ENCODE measurements at regions not wholly inside any gene's neighbourhood (a gene's known extent, or its start where the extent isn't known, plus 50 kb on each side); places are given as distances from the start of the nearest gene placed in this dataset.

DNA sequence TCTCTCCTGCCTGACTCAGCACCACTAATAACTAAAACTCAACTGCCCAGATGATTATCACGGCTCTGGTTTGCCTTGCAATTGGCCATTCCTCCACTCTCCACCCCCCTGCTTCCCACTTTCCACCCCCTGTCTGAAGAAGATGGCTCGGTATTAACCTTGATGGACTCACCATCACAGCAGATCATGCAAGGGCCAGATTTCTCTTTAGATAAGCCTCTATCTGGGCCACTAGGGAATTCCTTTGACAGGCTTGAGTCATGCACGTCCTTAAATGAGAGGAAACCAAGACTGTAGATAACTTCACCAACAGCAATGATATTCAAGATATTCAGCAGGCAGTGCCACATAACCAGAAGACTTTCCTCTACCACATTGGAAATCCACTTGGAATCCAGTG is 131.1 kb upstream of the NBEA start:
- peak; percentile 7 for DNase-seq (ENCODE audit: low read depth)
- no peak overlapping the region for H3K4me3 ChIP-seq (ENCODE audit: low read depth, low read length)

DNA sequence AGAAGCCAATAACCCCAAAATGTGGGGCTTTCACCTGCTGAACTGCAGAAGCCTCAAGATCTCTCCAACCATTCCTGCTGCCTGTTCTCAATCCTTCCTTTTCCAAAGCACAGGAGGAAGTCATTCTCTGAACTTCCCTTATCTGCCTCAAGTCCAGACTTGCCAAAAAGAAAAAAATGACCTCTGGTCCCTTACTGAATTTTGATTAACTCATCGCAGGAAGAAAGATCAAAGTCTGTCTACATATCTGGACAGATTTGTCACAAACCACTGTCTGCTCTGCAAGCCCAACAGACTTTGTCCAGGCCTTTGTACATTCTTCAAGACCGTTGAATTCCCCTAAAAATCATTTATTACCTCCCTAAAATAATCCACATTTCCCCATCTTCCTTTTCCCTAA is 126.5 kb upstream of the NBEA start:
- no peak for DNase-seq (ENCODE audit: low read depth)
- TF ChIP-seq POLR2A (IDR thresholded peaks at IDR 0.05; ENCODE audit: extremely low read depth, insufficient read length) (no peak), MYC (IDR thresholded peaks at IDR 0.05; ENCODE audit: low read depth, low read length) (no peak)
- TF ChIP-seq, protein P1, sequence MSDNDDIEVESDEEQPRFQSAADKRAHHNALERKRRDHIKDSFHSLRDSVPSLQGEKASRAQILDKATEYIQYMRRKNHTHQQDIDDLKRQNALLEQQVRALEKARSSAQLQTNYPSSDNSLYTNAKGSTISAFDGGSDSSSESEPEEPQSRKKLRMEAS (IDR thresholded peaks at IDR 0.05; ENCODE audit: low read depth, low read length) = no peak
- TF ChIP-seq, protein P2, sequence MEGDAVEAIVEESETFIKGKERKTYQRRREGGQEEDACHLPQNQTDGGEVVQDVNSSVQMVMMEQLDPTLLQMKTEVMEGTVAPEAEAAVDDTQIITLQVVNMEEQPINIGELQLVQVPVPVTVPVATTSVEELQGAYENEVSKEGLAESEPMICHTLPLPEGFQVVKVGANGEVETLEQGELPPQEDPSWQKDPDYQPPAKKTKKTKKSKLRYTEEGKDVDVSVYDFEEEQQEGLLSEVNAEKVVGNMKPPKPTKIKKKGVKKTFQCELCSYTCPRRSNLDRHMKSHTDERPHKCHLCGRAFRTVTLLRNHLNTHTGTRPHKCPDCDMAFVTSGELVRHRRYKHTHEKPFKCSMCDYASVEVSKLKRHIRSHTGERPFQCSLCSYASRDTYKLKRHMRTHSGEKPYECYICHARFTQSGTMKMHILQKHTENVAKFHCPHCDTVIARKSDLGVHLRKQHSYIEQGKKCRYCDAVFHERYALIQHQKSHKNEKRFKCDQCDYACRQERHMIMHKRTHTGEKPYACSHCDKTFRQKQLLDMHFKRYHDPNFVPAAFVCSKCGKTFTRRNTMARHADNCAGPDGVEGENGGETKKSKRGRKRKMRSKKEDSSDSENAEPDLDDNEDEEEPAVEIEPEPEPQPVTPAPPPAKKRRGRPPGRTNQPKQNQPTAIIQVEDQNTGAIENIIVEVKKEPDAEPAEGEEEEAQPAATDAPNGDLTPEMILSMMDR (IDR thresholded peaks at IDR 0.05; ENCODE audit: low read depth, low read length) = no peak
- H3K4me3 ChIP-seq (ENCODE audit: low read depth, low read length) = no peak overlapping the region

More for the DNA sequence above, 131.1 kb upstream of the NBEA start:
- no peak for TF ChIP-seq POLR2A (IDR thresholded peaks at IDR 0.05; ENCODE audit: extremely low read depth, insufficient read length)
- TF ChIP-seq, protein P2 (IDR thresholded peaks at IDR 0.05; ENCODE audit: low read depth, low read length) = no peak
- TF ChIP-seq, protein P1 (IDR thresholded peaks at IDR 0.05; ENCODE audit: low read depth, low read length) = no peak
- TF ChIP-seq MYC (IDR thresholded peaks at IDR 0.05; ENCODE audit: low read depth, low read length) = no peak

DNA sequence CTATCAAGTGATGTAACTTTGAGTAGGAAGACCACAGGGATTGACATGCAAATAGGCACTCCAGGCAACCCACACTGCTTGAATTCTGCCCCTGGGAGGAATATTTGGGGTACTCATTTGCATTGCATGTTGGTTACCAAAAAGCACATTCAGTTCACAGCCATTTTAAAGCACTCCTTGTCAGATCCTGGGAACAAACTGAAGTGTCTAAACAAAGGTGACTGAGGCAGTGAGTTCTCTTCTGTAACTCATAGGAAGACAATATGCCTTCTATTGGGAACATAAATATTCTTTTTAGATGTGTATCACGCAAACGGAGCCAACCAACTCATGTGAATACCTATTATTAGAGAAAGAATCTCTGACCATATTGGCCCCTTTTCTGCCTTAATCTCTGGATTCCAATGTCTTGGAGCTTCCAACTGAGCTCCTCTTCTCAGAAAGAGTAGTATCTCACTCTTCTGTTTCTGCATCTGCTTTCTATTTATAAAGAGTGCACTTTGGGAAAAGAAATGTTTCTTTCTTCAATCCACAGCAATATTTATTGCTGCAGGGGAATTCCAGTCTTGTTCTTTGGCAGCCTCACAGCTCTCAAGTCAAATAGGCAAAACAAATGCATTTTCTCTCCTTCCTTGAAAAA is 125.7 kb upstream of the NBEA start:
- H3K4me3 ChIP-seq (ENCODE audit: low read depth, low read length) = no peak overlapping the region
- no peak for DNase-seq (ENCODE audit: low read depth)
- TF ChIP-seq MYC (IDR thresholded peaks at IDR 0.05; ENCODE audit: low read depth, low read length) (no peak), POLR2A (IDR thresholded peaks at IDR 0.05; ENCODE audit: extremely low read depth, insufficient read length) (no peak)
- TF ChIP-seq, protein P1 (IDR thresholded peaks at IDR 0.05; ENCODE audit: low read depth, low read length) = no peak
- TF ChIP-seq, protein P2 (IDR thresholded peaks at IDR 0.05; ENCODE audit: low read depth, low read length) = no peak

DNA sequence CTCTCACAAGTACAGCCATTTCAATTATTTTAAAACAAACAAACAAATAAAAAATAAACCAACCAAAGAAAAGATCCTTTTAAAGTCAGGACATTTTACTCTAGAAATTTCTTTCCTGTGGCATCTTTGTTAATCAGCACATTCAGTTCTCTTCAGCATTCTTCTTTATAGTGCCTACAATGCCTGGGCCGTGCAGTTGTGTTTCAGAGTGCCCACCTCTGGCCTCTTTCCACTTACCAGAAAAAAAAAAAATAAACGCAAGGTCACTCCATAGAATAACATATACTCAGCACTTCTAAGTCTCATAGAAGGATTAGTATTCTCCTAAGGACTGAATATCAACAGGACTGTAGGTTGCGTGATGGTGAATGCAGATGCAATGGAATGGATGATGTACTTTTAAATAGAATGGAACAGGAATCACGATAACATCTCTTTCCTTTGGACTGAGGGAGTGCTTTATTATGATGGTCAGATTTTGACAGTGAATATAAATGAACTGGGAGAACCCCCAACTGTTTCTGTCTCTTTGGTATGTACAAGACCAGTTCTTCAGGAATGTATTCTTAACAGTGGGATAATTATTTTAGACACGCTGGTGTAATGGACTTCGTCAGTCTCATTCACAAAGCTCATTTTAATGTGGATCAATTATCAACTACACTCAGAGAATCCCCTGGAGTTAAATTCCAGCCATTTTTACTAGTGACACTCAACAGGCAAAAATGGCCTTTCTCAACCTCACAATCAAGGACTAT is 125.0 kb upstream of the NBEA start:
- TF ChIP-seq POLR2A (IDR thresholded peaks at IDR 0.05; ENCODE audit: extremely low read depth, insufficient read length) = no peak
- TF ChIP-seq, protein P1 (IDR thresholded peaks at IDR 0.05; ENCODE audit: low read depth, low read length) = no peak

DNA sequence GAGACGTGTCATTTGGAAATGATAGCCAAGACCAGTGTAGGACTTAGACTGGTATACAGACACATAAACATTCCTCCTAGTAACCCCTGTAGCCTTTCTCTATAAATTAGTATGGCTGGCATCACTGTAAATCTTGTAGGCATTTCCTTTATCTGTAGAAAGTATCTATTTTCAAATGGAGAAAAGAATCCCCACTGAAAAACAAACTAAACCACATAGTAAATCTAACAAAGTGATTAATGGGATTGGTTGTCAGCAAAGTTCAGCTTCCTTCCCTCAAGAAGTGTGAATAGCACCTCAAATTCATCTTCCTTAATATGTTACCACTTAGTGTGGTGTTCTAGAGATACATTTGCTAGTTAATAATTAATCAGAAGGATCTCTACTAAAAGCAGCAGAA is 119.4 kb upstream of the NBEA start:
- no peak for DNase-seq (ENCODE audit: low read depth)
- H3K4me3 ChIP-seq (ENCODE audit: low read depth, low read length) = no peak overlapping the region
- TF ChIP-seq MYC (IDR thresholded peaks at IDR 0.05; ENCODE audit: low read depth, low read length) = no peak
- TF ChIP-seq, protein P2 (IDR thresholded peaks at IDR 0.05; ENCODE audit: low read depth, low read length) = no peak
- TF ChIP-seq POLR2A (IDR thresholded peaks at IDR 0.05; ENCODE audit: extremely low read depth, insufficient read length) = no peak

More for the DNA sequence above, 125.0 kb upstream of the NBEA start:
- H3K4me3 ChIP-seq (ENCODE audit: low read depth, low read length) = no peak overlapping the region
- DNase-seq (ENCODE audit: low read depth) = no peak

DNA sequence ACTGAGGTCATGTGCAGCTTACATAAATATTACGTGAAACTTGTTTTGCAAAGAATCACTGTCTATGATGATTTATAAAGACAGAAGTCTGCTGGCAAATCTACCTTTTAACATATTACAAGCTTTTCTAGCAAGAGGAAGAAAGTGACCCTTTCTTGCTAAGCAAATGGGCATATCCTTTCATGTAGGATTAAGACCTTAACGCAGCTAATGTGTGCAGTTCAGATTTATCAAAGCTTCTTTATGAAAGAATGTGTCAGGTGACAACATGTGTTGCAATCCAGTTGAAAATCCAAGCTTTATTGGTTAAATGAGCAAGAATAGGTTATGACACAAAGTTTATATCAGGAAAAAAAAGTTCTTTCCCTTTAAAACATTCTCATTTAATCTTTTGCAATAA is 115.6 kb upstream of the NBEA start:
- DNase-seq (ENCODE audit: low read depth) = no peak
- no peak for TF ChIP-seq MYC (IDR thresholded peaks at IDR 0.05; ENCODE audit: low read depth, low read length)
- no peak for TF ChIP-seq POLR2A (IDR thresholded peaks at IDR 0.05; ENCODE audit: extremely low read depth, insufficient read length)
- TF ChIP-seq, protein P2 (IDR thresholded peaks at IDR 0.05; ENCODE audit: low read depth, low read length) = no peak
- TF ChIP-seq, protein P1 (IDR thresholded peaks at IDR 0.05; ENCODE audit: low read depth, low read length) = no peak
- no peak overlapping the region for H3K4me3 ChIP-seq (ENCODE audit: low read depth, low read length)
